ENCODE measurements at regions not wholly inside any gene's neighbourhood (a gene's known extent, or its start where the extent isn't known, plus 50 kb on each side); places are given as distances from the start of the nearest gene placed in this dataset.
A peak's percentile ranks its signal among the peaks of the same experiment; 100 is the strongest.
"Not testable (repeated sequence)": the region's sequence is repeated elsewhere in the genome, so short reads cannot be mapped to it uniquely, and the experiment has no call there.

GRCh38 chr11:36743039-36743438 lies 145.0 kb upstream of the RAG2 start:
- Histone ChIP-seq H3K9me3 (no peaks in the 10 kb centered on the region), H3K4me3 (no peak overlapping the region)
- no peak for DNase-seq

GRCh38 chr11:36741515-36741914 lies 143.5 kb upstream of the RAG2 start:
- Histone ChIP-seq H3K27me3 (peaks cover 12% of the 10 kb centered on the region), H3K36me3 (no peaks in the 10 kb centered on the region), H3K4me3 (no peak overlapping the region), H3K9me3 (no peaks in the 10 kb centered on the region)
- no peak for DNase-seq

More at GRCh38 chr11:36743039-36743438, 145.0 kb upstream of the RAG2 start:
- Histone ChIP-seq H3K27me3 (peaks cover 9% of the 10 kb centered on the region), H3K36me3 (no peaks in the 10 kb centered on the region)

GRCh38 chr11:36738292-36738861 lies 140.3 kb upstream of the RAG2 start:
- Histone ChIP-seq H3K27me3 (peaks cover 32% of the 10 kb centered on the region), H3K36me3 (no peaks in the 10 kb centered on the region), H3K4me3 (no peak overlapping the region), H3K9me3 (no peaks in the 10 kb centered on the region)
- DNase-seq = no peak

GRCh38 chr11:36736103-36736502 lies 138.1 kb upstream of the RAG2 start:
- no peak for DNase-seq
- no peak overlapping the region for H3K4me3 ChIP-seq
- H3K27me3 ChIP-seq = peaks cover 45% of the 10 kb centered on the region
- H3K9me3 ChIP-seq = no peaks in the 10 kb centered on the region
- H3K36me3 ChIP-seq = no peaks in the 10 kb centered on the region

GRCh38 chr11:36733721-36734120 lies 135.7 kb upstream of the RAG2 start:
- H3K36me3 ChIP-seq, H3K9me3 ChIP-seq, DNase-seq, H3K4me3 ChIP-seq: not testable (repeated sequence)
- H3K27me3 ChIP-seq = peaks cover 46% of the 10 kb centered on the region

- Histone ChIP-seq H3K4me3 (no peak overlapping the region), H3K27me3 (peaks cover 36% of the 10 kb centered on the region), H3K9me3 (no peaks in the 10 kb centered on the region), H3K36me3 (no peaks in the 10 kb centered on the region)
- no peak for DNase-seq
Measured at GRCh38 chr11:36730761-36731160, 132.7 kb upstream of the RAG2 start.

GRCh38 chr11:36729825-36730224 lies 131.8 kb upstream of the RAG2 start:
- Histone ChIP-seq H3K4me3 (no peak overlapping the region), H3K27me3 (peaks cover 31% of the 10 kb centered on the region), H3K9me3 (no peaks in the 10 kb centered on the region), H3K36me3 (no peaks in the 10 kb centered on the region)
- peak; percentile 24 for DNase-seq

- H3K36me3 ChIP-seq = no peaks in the 10 kb centered on the region
- no peaks in the 10 kb centered on the region for H3K9me3 ChIP-seq
- DNase-seq = no peak
- H3K27me3 ChIP-seq = peaks cover 11% of the 10 kb centered on the region
- no peak overlapping the region for H3K4me3 ChIP-seq
Measured at GRCh38 chr11:36726420-36726819, 128.4 kb upstream of the RAG2 start.

- Histone ChIP-seq H3K9me3 (no peaks in the 10 kb centered on the region), H3K27me3 (peaks cover 11% of the 10 kb centered on the region), H3K36me3 (no peaks in the 10 kb centered on the region), H3K4me3 (no peak overlapping the region)
- DNase-seq = no peak
Measured at GRCh38 chr11:36724742-36725385, 126.8 kb upstream of the RAG2 start.

- no peak for DNase-seq
Measured at GRCh38 chr11:36722421-36722820, 124.4 kb upstream of the RAG2 start.

GRCh38 chr11:36719358-36720107 lies 121.5 kb upstream of the RAG2 start:
- no peak for DNase-seq
- H3K36me3 ChIP-seq = no peaks in the 10 kb centered on the region

More at GRCh38 chr11:36722421-36722820, 124.4 kb upstream of the RAG2 start:
- H3K4me3 ChIP-seq = no peak overlapping the region
- no peaks in the 10 kb centered on the region for H3K36me3 ChIP-seq
- no peaks in the 10 kb centered on the region for H3K9me3 ChIP-seq
- H3K27me3 ChIP-seq = peaks cover 31% of the 10 kb centered on the region

GRCh38 chr11:36718451-36718850 lies 120.4 kb upstream of the RAG2 start:
- peaks cover 27% of the 10 kb centered on the region for H3K27me3 ChIP-seq
- no peak for DNase-seq
- no peaks in the 10 kb centered on the region for H3K36me3 ChIP-seq
- no peak overlapping the region for H3K4me3 ChIP-seq
- H3K9me3 ChIP-seq = no peaks in the 10 kb centered on the region

More at GRCh38 chr11:36719358-36720107, 121.5 kb upstream of the RAG2 start:
- Histone ChIP-seq H3K27me3 (peaks cover 27% of the 10 kb centered on the region), H3K9me3 (no peaks in the 10 kb centered on the region), H3K4me3 (no peak overlapping the region)

GRCh38 chr11:36713715-36714114 lies 115.7 kb upstream of the RAG2 start:
- Histone ChIP-seq H3K4me3 (no peak overlapping the region), H3K36me3 (no peaks in the 10 kb centered on the region), H3K27me3 (peaks cover 17% of the 10 kb centered on the region), H3K9me3 (no peaks in the 10 kb centered on the region)
- no peak for DNase-seq

GRCh38 chr11:36711104-36711825 lies 113.2 kb upstream of the RAG2 start:
- Histone ChIP-seq H3K4me3 (no peak overlapping the region), H3K27me3 (peaks cover 6% of the 10 kb centered on the region), H3K9me3 (no peaks in the 10 kb centered on the region), H3K36me3 (no peaks in the 10 kb centered on the region)
- DNase-seq = no peak
